ENCODE measurements at regions not wholly inside any gene's neighbourhood (a gene's known extent, or its start where the extent isn't known, plus 50 kb on each side); places are given as distances from the start of the nearest gene placed in this dataset.

DNA sequence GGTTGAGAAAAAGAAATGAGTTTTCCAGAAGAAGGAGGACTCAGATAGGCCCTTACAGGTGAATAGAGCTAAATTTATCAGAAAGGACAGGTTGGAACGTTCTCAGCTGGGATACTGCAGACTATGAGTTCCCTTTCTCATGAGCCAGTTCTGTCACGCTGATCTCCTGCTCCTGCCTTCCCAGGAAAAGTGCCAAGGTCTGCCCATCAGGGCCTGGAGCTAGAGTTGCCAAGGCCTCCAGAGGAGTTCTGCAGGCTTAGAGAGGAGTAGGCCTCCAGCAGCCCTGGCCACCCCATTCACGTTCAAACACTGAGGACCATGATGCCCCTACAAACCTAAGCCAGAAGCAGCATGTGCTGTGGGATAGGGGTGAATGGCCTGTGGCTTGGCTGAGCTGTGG lies 126.8 kb upstream of the TNR start:
- no peak for TF ChIP-seq RAD21 (IDR thresholded peaks at IDR 0.05; ENCODE audit: low read depth)
- TF ChIP-seq EGR1 (IDR thresholded peaks at IDR 0.05): no peak
- no peak for TF ChIP-seq CEBPB (IDR thresholded peaks at IDR 0.05)
- TF ChIP-seq TAF1 (IDR thresholded peaks at IDR 0.05; ENCODE audit: low read depth): no peak
- no peak for TF ChIP-seq FOXM1 (IDR thresholded peaks at IDR 0.05; ENCODE audit: borderline replicate concordance, low read depth)
- TF ChIP-seq TCF12 (IDR thresholded peaks at IDR 0.05; ENCODE audit: low read depth): no peak
- TF ChIP-seq, protein P1, sequence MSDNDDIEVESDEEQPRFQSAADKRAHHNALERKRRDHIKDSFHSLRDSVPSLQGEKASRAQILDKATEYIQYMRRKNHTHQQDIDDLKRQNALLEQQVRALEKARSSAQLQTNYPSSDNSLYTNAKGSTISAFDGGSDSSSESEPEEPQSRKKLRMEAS (IDR thresholded peaks at IDR 0.05): no peak
- no peak for TF ChIP-seq EP300 (IDR thresholded peaks at IDR 0.05; ENCODE audit: borderline replicate concordance)
- TF ChIP-seq, protein P2, sequence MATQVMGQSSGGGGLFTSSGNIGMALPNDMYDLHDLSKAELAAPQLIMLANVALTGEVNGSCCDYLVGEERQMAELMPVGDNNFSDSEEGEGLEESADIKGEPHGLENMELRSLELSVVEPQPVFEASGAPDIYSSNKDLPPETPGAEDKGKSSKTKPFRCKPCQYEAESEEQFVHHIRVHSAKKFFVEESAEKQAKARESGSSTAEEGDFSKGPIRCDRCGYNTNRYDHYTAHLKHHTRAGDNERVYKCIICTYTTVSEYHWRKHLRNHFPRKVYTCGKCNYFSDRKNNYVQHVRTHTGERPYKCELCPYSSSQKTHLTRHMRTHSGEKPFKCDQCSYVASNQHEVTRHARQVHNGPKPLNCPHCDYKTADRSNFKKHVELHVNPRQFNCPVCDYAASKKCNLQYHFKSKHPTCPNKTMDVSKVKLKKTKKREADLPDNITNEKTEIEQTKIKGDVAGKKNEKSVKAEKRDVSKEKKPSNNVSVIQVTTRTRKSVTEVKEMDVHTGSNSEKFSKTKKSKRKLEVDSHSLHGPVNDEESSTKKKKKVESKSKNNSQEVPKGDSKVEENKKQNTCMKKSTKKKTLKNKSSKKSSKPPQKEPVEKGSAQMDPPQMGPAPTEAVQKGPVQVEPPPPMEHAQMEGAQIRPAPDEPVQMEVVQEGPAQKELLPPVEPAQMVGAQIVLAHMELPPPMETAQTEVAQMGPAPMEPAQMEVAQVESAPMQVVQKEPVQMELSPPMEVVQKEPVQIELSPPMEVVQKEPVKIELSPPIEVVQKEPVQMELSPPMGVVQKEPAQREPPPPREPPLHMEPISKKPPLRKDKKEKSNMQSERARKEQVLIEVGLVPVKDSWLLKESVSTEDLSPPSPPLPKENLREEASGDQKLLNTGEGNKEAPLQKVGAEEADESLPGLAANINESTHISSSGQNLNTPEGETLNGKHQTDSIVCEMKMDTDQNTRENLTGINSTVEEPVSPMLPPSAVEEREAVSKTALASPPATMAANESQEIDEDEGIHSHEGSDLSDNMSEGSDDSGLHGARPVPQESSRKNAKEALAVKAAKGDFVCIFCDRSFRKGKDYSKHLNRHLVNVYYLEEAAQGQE (IDR thresholded peaks at IDR 0.05; ENCODE audit: low read depth): no peak
- TF ChIP-seq YY1 (IDR thresholded peaks at IDR 0.05; ENCODE audit: low read depth): no peak
- no peak for TF ChIP-seq NFIC (IDR thresholded peaks at IDR 0.05)
- TF ChIP-seq, protein P3, sequence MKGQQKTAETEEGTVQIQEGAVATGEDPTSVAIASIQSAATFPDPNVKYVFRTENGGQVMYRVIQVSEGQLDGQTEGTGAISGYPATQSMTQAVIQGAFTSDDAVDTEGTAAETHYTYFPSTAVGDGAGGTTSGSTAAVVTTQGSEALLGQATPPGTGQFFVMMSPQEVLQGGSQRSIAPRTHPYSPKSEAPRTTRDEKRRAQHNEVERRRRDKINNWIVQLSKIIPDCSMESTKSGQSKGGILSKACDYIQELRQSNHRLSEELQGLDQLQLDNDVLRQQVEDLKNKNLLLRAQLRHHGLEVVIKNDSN (IDR thresholded peaks at IDR 0.05): no peak
- TF ChIP-seq ZBTB7A (IDR thresholded peaks at IDR 0.05; ENCODE audit: low read depth): no peak

All from Ishikawa (cell line).